ES-I3 (cell line): ENCODE measurements at regions not wholly inside any gene's neighbourhood (a gene's known extent, or its start where the extent isn't known, plus 50 kb on each side); places are given as distances from the start of the nearest gene placed in this dataset.
A peak's percentile ranks its signal among the peaks of the same experiment; 100 is the strongest.

Experiments
- H3K36me3 ChIP-seq: 2 replicates; pipeline ENCODE4 v1.6.1; 2013; ENCODE audit warnings: mild to moderate bottlenecking, low read length, control low read depth, moderate library complexity; ENCODE audit not compliant: insufficient read depth
- H3K4me1 ChIP-seq: 2 replicates; pipeline ENCODE4 v1.6.1; 2013; ENCODE audit warnings: mild to moderate bottlenecking, control low read depth, low read length; ENCODE audit not compliant: insufficient read depth
- H3K9ac ChIP-seq: 2 replicates; pipeline ENCODE4 v1.6.1; 2013; ENCODE audit warnings: low read depth, mild to moderate bottlenecking, low read length, moderate library complexity
- H3K9me3 ChIP-seq: 2 replicates; pipeline ENCODE4 v1.6.1; 2013; ENCODE audit warnings: mild to moderate bottlenecking, low read length, moderate library complexity; ENCODE audit not compliant: control insufficient read depth, insufficient read depth

DNA sequence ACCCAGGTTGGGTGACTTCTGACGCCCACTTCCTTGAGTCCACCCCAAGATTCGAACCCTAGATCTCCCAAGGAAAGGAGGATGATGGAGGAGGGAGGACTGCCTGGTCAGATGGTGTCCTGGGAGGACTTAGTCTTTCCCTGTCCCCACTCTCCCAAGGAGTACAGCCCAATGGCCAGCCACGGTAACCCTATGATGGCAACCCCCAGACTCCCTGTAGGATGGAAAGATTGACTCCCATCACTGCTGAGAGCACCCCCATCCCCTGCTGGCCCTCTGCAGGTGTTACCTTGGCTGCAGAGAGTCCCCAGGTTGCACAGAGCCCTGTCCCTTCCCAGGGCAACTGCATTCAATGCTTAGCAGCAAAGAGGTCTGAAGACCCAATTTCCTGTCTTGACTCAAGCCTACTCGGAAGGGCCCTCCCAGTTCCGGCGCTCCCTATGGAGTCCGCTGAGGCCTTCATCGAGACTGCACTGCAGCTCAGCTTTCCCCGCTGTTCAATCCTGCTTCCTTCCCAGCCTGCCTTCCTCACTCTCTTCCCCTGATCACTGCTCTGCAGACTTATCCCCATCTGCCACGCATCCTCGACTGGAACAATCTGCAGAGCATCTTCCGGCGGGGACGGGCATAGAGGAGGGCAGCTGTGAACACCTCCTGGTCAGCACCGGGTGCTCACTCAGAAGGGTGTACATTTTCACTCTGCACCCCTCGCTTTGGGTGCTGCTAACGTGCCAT is 50.8 kb upstream of the OCM2 start:
- H3K36me3 ChIP-seq, result no peaks in the 10 kb centered on the region
- H3K4me1 ChIP-seq, result no peaks in the 10 kb centered on the region
- H3K9me3 ChIP-seq, result no peaks in the 10 kb centered on the region
- no peak overlapping the region for H3K9ac ChIP-seq

- no peaks in the 10 kb centered on the region for H3K9me3 ChIP-seq
- H3K4me1 ChIP-seq, result peaks cover 4% of the 10 kb centered on the region
- H3K36me3 ChIP-seq, result no peaks in the 10 kb centered on the region
- no peak overlapping the region for H3K9ac ChIP-seq
Measured at GRCh38 chr7:98046816-98047215, 56.8 kb upstream of the OCM2 start.

- H3K9ac ChIP-seq, result no peak overlapping the region
- no peaks in the 10 kb centered on the region for H3K9me3 ChIP-seq
- peaks cover 4% of the 10 kb centered on the region for H3K4me1 ChIP-seq
Measured at GRCh38 chr7:98049034-98049433, 57.6 kb upstream of the LMTK2 start.

GRCh38 chr7:98051118-98051744 is 55.4 kb upstream of the LMTK2 start:
- Histone ChIP-seq H3K9ac (peak overlapping the region; percentile 1; the same call in 1 of the 2 replicates), H3K9me3 (no peaks in the 10 kb centered on the region), H3K4me1 (peaks cover 4% of the 10 kb centered on the region)

More at GRCh38 chr7:98049034-98049433, 57.6 kb upstream of the LMTK2 start:
- no peaks in the 10 kb centered on the region for H3K36me3 ChIP-seq

DNA sequence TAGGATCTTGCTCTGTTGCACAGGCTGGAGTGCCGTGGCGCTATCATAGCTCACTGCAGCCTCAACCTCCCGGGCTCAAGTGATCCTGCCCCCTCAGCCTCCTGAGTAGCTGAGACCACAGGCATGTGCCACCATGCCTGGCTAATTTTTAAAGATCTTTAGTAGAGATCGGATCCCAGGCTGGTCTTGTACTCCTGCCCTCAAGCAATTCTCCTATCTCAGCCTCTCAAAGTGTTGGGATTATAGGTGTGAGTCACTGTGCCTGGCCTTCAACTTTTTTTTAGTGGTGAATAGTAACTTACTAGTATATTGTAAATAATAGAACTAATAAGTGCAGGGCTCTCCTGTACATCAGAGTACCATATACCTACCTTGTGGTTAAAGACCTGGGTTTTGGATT is 52.1 kb upstream of the LMTK2 start:
- Histone ChIP-seq H3K4me1 (no peaks in the 10 kb centered on the region; the same call in 1 of the 2 replicates), H3K9ac (no peak overlapping the region), H3K9me3 (no peaks in the 10 kb centered on the region), H3K36me3 (no peaks in the 10 kb centered on the region)

More at GRCh38 chr7:98051118-98051744, 55.4 kb upstream of the LMTK2 start:
- no peaks in the 10 kb centered on the region for H3K36me3 ChIP-seq

GRCh38 chr7:98056580-98056979 is 50.1 kb upstream of the LMTK2 start:
- H3K4me1 ChIP-seq, result no peaks in the 10 kb centered on the region
- H3K9me3 ChIP-seq, result no peaks in the 10 kb centered on the region
- H3K36me3 ChIP-seq, result no peaks in the 10 kb centered on the region
- no peak overlapping the region for H3K9ac ChIP-seq
